HG03025 (cell line): ENCODE measurements at regions not wholly inside any gene's neighbourhood (a gene's known extent, or its start where the extent isn't known, plus 50 kb on each side); places are given as distances from the start of the nearest gene placed in this dataset.

Experiments
- ATAC-seq: cut with Tn5 transposase; IDR thresholded peaks from one replicate; pipeline ENCODE4 v1.9.1; 2021; ENCODE audit warnings: mild to moderate bottlenecking, moderate library complexity; ENCODE audit not compliant: unreplicated experiment, low FRiP score

DNA sequence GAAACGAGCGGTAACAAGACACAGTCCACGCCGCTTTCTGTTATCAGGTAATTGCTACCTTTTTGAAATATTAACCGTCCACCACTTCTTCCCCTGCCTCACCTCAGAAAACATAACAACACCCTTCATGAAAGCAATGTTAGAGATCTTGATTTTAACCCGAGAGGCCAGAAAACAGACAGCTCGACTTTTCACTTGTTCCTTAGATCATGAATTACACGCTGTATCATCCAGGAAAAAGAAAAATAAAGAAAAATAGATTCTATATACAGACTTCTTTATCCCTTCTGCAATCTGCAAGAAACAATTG lies 957.1 kb upstream of the SOX9 start:
- no peak for ATAC-seq

DNA sequence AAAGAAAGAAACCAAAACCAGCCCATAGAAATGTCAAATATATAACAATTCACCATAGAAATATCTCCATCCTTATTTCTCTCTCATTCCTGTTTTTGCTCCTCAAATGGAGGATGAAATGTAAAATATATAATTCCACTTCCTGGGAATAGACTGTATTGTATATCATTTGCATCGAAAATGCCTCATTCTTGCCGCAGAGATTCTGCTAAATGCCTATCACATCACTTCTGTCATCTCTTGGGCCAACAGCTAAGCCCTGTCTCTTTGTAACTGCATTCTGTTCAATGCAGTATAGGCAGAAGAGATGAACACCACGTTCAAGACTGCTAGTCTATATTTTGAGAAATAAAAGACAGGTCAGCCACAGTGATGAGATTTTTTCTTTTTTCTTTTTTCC lies 956.3 kb upstream of the SOX9 start:
- no peak for ATAC-seq

DNA sequence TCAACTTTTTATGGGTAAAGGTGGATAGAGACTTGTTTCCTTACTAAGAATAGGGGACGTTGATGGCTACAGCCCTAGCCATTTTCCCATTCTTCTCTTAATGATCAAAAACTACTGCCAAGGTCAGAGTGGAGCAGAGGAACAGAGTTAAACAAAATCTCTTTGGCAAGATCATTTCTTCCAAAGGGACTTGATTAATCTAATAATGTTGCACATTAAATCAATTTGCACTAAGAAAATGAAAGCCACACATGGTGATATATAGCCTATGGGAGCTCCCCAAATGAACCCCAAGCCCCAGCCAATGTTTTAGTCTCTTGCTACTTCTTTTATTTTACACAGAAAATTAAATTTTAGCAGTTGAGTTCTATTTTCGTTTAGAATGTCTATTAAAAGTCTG lies 954.5 kb upstream of the SOX9 start:
- ATAC-seq: no peak

DNA sequence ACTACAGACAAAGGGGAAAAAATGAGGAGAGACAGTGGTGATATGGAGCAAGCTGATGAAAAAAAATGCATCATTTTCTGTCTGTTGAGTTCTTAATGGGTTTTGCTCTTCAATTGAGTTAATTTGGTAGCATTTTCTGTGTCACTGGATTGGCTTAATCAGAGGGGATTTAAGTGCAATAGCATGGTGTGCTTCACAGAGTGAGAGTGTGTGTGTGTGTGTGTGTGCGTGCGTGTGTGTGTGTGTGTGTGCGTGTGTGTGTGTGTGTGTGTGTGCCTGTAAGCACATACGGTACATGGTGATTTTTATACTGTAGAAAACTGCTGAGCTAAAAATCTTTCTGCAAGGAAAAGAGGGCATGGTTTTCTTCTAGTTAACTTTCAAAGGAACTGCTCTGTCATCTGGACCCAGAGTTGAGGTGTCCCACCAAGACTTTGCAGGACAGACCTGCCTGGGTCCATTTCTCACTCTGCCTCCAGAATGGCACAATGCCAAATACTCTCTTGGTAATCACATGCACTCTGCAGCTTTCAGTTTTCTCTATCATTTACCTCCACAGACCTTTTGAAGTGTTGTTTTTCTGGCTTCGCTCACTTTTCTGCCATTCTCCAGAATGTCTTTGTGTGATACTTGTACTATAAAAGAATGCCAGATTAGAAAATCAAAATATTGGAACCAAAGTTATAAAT lies 952.6 kb upstream of the SOX9 start:
- ATAC-seq: no peak

DNA sequence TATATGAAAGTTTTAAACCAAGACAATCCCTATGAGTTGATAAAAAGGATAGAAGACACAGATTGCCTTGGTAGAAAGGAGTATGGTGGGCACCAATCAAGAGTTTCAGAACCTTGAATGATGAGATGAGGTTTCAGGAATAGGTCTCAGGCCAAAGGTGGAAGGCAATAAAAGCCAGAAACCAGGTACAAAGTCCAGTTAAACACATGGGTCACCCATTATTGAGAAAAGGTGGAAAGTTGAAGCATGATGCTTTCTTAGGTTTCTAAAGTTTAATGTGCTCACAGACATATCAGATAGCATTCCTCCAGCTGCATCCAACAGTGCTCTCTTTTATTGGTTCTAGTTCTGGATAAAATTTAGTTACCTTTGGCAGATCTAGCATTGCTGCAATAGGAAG lies 950.8 kb upstream of the SOX9 start:
- no peak for ATAC-seq

DNA sequence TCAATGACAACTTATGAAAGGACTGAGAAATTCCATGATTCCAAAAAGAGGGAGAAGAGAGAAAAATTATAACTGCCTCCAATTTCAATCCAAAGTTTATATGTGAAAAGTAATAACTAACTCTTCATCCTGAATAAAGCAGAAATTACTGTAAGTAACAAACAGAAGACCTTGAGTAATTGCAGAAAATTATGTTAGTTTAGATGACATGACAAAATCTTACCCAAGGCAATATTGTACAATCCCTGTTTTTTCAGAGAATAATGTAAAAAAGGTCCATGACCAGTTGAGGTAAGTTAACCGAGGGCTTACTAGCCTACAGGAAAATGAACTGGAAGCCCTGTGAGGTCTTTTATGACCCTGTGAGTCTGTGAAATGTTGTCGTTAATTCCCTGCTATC lies 949.5 kb upstream of the SOX9 start:
- ATAC-seq: no peak

DNA sequence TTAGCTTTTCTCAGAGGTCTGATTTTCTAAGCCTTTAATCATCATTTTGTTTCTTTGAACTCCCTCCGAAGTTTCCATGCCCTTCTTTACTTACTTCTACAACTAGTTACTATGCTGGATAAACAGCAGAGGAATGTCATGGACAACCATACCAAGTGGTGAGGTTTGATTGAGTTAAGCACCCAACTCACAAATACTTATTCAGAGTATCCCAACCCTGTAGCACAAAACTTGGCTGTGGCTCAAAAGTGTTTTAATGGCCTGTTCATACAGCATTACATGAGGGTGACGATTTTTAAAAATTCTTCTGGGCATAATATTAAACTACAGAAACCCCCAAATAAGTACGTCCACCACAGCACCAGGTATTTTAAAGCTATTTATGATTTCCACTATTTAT lies 946.8 kb upstream of the SOX9 start:
- no peak for ATAC-seq

DNA sequence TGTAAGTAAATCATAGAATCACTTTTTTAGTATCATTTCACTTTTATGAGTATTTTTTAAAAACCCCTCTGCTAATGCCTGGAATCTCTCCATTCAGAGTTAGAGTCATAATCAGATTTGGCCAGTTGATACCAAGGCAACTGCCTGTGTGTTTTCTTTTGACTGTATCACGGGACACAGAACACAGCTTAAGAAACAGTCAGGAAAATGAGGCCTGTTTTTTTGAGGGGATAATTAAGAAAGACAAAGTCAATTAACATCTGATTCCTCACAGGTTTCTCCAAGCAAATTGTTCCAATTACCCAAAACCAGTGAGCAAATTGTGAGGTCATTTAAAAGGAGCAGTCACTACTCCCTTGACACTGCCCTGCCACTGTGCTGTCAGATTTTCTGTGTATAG lies 944.5 kb upstream of the SOX9 start:
- no peak for ATAC-seq

DNA sequence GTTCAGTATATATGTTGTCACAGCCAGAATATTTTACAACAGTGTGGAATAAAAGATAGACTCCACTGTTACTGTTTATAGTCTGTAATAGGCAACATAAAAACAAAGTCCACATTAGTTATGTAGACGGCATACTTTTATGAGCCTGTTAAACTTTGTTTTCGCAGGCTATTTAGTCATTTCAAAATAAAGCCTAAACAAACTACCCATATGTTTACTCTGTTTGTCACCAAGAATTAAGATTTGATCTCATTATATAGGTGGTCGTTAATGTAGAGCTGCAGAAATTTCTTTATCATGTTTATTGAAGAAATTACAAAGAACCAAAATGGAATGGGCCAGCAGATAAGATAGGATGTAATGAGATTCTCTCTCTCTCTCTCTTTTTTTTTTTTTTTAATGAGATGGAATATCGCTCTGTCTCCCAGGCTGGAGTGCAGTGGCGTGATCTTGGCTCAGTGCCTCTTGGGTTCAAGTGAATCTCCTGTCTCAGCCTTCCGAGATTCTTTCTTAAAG lies 943.8 kb upstream of the SOX9 start:
- no peak for ATAC-seq

DNA sequence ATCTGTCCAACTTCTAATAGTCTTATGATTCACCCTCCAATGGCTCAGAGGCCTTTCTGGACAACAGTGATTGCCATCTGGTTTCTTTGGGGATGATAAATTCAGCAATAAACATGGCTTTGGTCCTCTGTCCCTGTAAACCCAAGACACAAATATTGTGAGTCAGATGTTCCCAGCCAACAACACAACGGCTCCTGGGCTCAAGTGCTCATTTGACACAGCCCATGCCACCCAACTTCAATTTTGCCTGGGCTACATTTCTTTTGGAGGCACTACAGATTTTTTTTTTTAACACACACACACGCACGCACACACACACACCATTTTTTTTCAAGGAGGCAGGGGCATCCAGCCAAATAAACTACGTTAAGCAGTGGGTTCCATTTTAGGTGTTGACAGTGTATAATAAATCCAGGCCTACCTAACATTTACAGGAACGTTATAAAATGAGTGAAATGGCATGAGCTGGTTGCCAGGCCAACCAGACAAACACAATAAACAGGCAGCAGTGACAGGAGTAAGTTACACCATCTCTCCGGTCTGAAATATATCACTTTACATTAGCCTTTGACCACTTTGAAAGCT lies 939.9 kb upstream of the SOX9 start:
- no peak for ATAC-seq

DNA sequence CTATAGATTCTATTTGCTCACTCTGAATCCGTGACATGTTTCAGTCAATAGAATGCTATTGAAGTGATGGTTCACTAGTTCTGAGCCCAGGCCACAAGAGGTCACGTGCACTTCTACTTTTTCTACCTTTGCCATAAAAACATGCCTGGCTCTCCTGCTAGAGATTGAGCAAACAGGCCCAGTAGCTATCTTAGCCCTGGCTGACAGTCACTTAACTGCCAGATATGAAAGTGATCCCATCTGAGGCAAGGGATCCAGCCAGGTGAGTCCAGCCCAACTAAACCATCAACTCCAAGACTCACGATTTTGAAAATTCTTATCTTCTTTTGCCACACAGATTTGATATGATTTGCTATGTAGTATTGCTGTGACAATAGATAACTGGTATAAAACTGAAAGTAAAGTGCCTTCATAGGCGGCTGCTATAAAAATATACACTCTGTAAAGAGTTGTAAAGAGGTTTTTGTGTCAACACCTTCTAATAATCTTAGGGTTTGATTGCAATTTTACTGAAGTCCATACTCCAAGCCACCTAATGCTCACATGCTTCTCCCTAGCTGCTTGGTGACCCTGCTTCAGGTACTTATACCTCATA lies 937.7 kb upstream of the SOX9 start:
- no peak for ATAC-seq

DNA sequence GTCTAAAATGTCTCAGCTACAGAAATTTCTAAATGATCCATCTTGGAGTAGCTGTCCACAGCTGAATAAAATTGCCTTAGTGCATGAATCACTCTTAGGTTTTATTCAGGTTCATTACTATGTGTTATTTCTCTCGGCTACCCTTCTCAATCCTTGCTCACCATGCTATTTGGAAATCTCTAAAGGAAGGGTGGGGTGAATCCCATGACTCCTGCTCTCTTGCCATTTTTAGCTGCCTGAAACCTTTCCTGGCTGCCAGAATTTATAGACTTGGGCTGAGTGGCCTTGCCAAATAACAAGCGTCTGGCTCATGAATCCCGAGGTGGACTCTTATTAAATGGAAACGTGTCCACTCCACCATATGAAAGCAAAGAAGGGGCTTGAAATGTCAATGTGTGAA lies 936.1 kb upstream of the SOX9 start:
- ATAC-seq: no peak

DNA sequence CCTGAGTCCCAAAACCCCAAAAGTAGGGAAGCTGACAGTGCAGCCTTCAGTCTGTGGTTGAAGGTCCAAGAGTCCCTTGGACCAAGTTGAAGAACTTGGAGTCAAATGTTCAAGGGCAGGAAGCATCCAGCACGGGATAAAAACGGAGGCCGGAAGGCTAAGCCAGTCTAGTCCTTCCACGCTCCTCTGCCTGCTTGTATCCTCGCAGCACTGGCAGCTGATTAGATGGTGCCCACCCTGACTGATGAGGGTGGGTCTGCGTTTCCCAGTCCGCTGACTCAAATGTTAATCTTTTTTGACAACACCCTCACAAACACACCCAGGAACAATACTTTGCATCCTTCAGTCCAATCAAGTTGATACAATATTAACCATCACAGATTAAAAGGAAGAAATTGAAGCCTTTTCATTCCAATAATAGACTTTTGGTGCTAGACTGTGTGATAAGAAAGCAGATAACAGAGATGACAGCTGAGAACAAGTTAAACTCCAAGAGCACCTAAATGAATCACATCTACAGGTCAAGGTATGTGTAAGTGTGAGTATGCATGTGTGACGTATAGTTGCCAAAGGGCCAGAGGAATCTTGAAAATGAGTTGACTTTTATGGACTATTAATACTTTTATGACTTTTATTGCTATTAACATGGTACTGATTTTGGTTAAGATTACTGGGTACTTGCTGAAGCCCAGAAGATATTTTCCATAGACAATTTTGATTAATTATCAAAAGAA lies 933.5 kb upstream of the SOX9 start:
- no peak for ATAC-seq

DNA sequence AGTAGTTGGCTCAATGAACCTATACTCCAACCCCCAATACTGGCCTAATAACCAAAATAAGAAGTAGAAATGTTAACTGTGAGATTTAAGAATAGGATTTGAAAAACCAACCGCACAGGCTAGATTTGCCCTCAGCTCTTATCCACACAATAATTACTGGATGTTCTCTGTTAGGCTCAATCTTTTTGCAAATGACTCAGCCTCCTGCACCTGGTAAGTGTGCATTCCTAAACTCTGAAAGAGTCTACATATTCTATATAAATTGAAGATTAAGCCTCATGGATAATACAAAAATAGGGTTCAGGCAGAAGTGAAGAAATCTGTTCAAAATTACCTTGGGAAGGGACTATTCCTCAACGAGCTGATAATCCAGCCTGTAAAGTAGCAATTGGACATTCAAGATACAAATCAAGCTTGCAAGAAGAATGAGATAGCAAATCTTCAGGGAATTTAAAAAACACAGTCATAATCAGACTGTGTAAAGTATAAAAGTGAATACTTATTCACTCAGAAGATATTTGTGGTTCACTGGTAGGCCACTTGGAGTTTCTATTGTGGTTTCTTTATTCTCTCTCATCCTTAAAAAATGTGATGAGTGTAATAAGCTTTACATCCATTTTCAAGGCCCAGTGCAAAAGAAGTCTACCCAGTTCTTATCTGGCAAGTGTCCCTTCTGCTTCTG lies 931.9 kb upstream of the SOX9 start:
- no peak for ATAC-seq

DNA sequence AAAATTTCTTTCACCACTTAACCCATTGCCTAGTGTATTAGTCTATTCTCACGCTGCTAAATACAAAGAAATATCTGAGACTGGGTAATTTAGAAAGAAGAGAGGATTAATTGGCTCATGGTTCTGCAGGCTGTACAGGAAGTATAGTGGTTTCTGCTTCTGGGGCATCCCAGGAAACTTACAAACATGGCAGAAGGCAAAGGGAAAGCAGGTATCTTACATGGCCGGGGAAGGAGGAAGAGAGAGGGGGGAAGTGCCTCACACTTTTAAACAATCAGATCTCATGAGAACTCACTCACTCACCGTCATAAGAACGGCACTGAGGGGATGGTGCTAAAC lies 931.4 kb upstream of the SOX9 start:
- no peak for ATAC-seq

DNA sequence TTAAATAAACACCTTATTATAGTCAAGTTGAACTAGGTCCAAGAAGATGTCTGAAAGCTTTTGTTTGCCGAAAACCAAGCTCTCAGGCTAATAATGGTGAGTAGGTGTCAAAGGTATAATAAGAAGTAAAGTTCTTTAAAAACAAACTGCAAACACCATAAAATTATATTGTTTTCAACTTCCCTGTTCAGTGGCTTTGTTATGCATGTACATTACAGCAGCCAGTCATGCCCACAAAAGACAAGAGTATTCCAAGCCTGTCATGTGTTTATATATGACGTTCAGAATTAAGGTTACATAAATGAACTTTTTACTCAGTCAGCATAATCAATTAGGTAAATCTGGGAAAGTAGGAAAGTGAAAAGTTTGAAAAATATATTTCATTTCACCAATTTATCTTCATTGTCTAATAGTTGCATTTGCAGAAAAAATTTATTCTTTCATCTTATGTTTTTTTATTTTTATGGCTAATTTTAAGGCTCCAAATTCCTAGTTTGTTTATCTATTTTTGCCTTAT lies 928.7 kb upstream of the SOX9 start:
- no peak for ATAC-seq

DNA sequence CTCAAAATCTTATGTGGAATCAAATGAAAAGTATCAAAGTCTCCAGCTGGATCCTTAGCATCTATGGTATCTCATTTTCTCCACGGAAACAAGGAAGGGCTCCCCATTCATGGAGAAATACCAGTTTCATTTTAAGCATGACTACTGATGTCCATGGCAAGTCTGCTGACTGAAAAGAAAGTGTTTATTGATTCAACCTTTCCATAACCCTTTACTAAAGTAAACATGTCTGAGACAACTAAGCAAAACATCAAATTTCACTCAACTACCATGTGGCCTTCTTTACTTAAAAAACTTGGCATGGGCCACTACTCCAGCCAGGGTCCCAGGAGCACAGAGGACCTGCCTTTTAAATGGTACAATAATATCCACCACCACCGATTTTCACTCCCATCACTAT lies 928.0 kb upstream of the SOX9 start:
- no peak for ATAC-seq

DNA sequence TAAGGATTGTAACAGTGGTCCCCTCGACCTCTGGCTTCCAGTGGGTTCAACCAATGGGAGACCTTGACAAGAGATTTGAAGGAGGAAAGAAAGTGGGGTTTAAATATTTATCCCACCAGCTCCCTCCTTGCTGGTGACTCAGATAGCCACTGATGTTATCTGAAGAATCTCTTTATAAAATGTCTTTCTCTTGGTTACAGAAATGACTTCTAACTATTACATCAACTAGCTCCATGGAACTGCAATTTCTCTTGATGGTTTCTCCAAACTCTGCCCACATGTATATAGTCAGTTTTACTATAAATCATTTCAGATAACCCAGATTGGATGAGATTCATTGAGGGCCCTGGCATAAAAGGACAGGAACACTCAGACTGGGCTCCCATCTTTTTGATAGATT lies 920.2 kb upstream of the SOX9 start:
- ATAC-seq: no peak

DNA sequence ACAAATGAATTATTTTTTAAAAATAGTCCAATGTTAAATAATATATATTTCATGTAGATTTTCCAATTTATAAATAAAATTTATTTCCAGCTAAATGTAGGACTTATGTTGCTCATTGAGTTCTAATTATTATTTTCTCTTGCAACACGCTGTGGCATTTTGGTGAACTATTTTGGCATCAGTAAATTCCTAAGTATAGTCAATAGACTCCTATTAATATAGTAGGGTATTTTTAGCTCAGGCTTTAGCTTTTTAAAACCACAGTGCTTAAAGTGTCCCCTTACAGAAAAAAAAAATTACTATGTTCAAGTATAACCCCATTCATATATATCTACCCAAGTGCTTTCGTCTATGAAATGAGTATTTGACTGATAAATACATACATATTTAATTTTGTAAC lies 919.2 kb upstream of the SOX9 start:
- no peak for ATAC-seq

DNA sequence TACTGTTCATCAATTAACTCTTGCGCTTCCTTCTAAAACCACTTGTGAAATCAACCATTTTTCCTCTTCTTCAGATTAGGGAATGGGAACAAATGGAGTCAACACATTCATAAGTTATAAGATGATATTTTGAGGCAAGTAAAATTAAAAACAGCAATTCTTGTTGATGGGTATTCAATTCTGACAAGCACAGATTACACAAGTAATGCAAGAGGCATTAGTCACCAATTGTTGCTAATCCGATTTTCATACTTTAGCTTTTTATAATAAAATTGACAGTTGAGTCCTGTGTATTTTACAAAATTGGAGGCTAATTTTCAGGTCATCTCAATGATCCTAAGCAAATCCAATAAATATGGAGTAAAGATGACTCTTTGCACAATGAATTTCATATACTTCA lies 918.4 kb upstream of the SOX9 start:
- no peak for ATAC-seq

DNA sequence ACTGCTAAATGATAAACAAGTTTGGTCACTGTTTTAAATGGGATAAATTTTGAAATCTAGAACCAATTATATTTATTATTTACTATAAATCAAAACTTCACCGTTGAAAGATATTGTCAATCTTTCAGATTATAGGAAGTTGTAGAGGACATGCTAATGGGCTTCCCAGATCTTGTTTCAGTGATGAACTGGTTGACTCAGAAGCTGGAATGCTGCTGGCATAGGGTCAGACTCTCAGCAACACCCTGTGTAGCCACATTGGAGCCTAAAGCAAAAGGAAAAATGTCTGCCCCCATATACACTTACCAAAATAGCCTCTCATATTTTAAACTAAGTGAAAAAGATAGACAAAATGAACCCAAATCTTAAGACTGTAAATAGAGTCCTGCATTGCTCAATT lies 916.9 kb upstream of the SOX9 start:
- ATAC-seq: no peak
